ENCODE measurements at regions not wholly inside any gene's neighbourhood (a gene's known extent, or its start where the extent isn't known, plus 50 kb on each side); places are given as distances from the start of the nearest gene placed in this dataset.

- Histone ChIP-seq H3K9ac (ENCODE audit: low read length) (no peak overlapping the region), H3K9me3 (ENCODE audit: low read length) (no peaks in the 10 kb centered on the region), H3K36me3 (ENCODE audit: insufficient read depth, low read length) (no peaks in the 10 kb centered on the region), H3K27me3 (ENCODE audit: control insufficient read depth in 1 of 2, insufficient read depth in 2 of 2, low read length in 2 of 2) (no peaks in the 10 kb centered on the region), H3K27ac (ENCODE audit: low read depth, low read length) (no peak overlapping the region), H3K4me3 (ENCODE audit: low read depth in 1 of 2, low read length in 2 of 2) (no peak overlapping the region), H3K4me1 (ENCODE audit: insufficient read depth, low read length) (no peaks in the 10 kb centered on the region)
Observed at GRCh38 chr3:99430348-99431134, 207.9 kb upstream of the COL8A1 start.

DNA sequence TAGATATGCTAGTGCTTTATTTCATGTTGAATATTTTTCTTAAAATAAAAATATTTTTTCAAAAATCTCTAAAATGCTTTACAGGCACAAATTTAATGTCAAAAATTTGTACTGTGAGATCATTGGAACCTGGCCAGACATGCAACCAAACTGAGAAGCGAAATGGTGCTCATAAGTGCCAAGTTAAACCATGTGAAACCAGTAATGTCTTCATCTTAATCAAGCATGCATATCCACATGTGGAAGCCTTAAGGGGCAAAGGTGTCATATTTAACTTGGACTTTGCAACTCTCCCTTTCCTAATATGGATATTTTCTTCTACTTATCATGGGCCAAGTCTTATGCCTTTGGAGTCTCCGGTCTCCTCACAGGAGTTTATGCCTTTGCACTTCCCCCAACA lies 208.9 kb upstream of the COL8A1 start:
- H3K9me3 ChIP-seq (ENCODE audit: low read length), result no peaks in the 10 kb centered on the region
- no peak overlapping the region for H3K9ac ChIP-seq (ENCODE audit: low read length)
- H3K36me3 ChIP-seq (ENCODE audit: insufficient read depth, low read length), result no peaks in the 10 kb centered on the region
- H3K27ac ChIP-seq (ENCODE audit: low read depth, low read length), result no peak overlapping the region
- no peaks in the 10 kb centered on the region for H3K27me3 ChIP-seq (ENCODE audit: control insufficient read depth in 1 of 2, insufficient read depth in 2 of 2, low read length in 2 of 2)
- H3K4me1 ChIP-seq (ENCODE audit: insufficient read depth, low read length), result no peaks in the 10 kb centered on the region
- H3K4me3 ChIP-seq (ENCODE audit: low read depth in 1 of 2, low read length in 2 of 2), result no peak overlapping the region

DNA sequence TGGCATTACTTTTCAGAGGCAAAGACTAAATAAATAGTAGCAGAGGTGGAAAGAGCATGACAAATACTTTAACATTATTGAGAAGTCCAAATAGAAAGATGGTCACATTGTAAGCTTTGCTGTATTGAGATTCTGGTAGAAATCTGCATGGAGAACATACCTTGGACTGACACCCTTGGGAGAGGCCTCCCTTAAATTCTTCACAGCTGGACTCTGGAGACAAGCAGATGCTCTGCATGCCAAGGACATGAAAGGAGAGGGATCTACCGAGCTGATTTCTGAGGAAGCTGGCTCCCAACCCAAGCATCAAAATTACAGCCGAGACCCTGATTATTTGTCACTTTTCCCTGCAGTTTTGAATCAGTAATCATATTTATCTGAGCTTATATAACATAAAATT lies 212.5 kb upstream of the COL8A1 start:
- Histone ChIP-seq H3K9me3 (ENCODE audit: low read length) (no peaks in the 10 kb centered on the region), H3K9ac (ENCODE audit: low read length) (no peak overlapping the region), H3K36me3 (ENCODE audit: insufficient read depth, low read length) (no peaks in the 10 kb centered on the region), H3K4me1 (ENCODE audit: insufficient read depth, low read length) (no peaks in the 10 kb centered on the region), H3K4me3 (ENCODE audit: low read depth in 1 of 2, low read length in 2 of 2) (no peak overlapping the region), H3K27me3 (ENCODE audit: control insufficient read depth in 1 of 2, insufficient read depth in 2 of 2, low read length in 2 of 2) (no peaks in the 10 kb centered on the region), H3K27ac (ENCODE audit: low read depth, low read length) (no peak overlapping the region)

DNA sequence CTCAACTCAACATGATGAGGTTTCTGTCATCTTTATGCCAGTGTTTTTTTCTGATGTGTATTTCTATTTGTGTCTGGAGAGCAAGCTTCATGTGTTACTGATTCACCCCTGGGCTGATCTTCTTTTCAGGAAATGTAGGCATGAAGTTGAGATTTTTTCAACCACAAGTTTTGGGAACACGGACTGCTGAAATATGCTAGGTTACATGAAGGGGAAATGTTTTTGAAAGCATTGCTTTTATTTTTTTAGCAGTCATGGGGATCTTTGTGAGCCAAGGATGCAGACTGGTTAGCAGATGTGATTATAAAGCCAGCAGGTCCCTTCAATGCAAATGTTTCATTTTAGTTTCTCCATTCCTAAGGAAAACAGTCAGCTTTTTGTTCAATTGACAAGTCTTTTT lies 219.3 kb upstream of the COL8A1 start:
- Histone ChIP-seq H3K4me3 (ENCODE audit: low read depth in 1 of 2, low read length in 2 of 2) (no peak overlapping the region), H3K27me3 (ENCODE audit: control insufficient read depth in 1 of 2, insufficient read depth in 2 of 2, low read length in 2 of 2) (no peaks in the 10 kb centered on the region), H3K9ac (ENCODE audit: low read length) (no peak overlapping the region), H3K36me3 (ENCODE audit: insufficient read depth, low read length) (no peaks in the 10 kb centered on the region), H3K9me3 (ENCODE audit: low read length) (no peaks in the 10 kb centered on the region), H3K4me1 (ENCODE audit: insufficient read depth, low read length) (no peaks in the 10 kb centered on the region), H3K27ac (ENCODE audit: low read depth, low read length) (no peak overlapping the region)

DNA sequence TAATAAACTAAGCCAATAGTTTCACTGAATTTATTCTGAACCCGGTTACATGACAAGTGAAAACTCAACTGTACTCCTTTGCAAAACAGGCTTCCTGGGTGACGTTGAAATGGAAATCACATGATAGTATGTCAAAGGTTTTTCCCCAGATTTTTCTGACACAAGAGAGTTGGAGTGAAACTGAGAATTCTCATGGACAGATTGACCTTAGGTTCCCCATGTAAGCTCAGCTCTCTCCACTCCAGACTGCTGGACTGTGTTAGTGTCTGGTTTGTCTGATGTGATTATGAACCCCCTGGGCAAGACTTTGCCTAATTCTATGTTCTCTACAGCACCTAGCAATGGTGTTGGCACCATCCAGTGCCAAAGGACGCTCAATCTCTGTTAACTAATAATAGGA lies 219.7 kb upstream of the COL8A1 start:
- H3K9ac ChIP-seq (ENCODE audit: low read length), result no peak overlapping the region
- H3K27ac ChIP-seq (ENCODE audit: low read depth, low read length), result no peak overlapping the region
- H3K27me3 ChIP-seq (ENCODE audit: control insufficient read depth in 1 of 2, insufficient read depth in 2 of 2, low read length in 2 of 2), result no peaks in the 10 kb centered on the region
- H3K36me3 ChIP-seq (ENCODE audit: insufficient read depth, low read length), result no peaks in the 10 kb centered on the region
- H3K4me1 ChIP-seq (ENCODE audit: insufficient read depth, low read length), result no peaks in the 10 kb centered on the region
- H3K9me3 ChIP-seq (ENCODE audit: low read length), result no peaks in the 10 kb centered on the region
- H3K4me3 ChIP-seq (ENCODE audit: low read depth in 1 of 2, low read length in 2 of 2), result no peak overlapping the region

GRCh38 chr3:99418209-99418635 lies 220.2 kb upstream of the COL8A1 start:
- no peaks in the 10 kb centered on the region for H3K4me1 ChIP-seq (ENCODE audit: insufficient read depth, low read length)
- no peak overlapping the region for H3K9ac ChIP-seq (ENCODE audit: low read length)
- H3K27me3 ChIP-seq (ENCODE audit: control insufficient read depth in 1 of 2, insufficient read depth in 2 of 2, low read length in 2 of 2), result no peaks in the 10 kb centered on the region
- no peak overlapping the region for H3K4me3 ChIP-seq (ENCODE audit: low read depth in 1 of 2, low read length in 2 of 2)
- no peak overlapping the region for H3K27ac ChIP-seq (ENCODE audit: low read depth, low read length)
- no peaks in the 10 kb centered on the region for H3K9me3 ChIP-seq (ENCODE audit: low read length)
- H3K36me3 ChIP-seq (ENCODE audit: insufficient read depth, low read length), result no peaks in the 10 kb centered on the region

- no peak overlapping the region for H3K9ac ChIP-seq (ENCODE audit: low read length)
- no peaks in the 10 kb centered on the region for H3K27me3 ChIP-seq (ENCODE audit: control insufficient read depth in 1 of 2, insufficient read depth in 2 of 2, low read length in 2 of 2)
- no peaks in the 10 kb centered on the region for H3K36me3 ChIP-seq (ENCODE audit: insufficient read depth, low read length)
- no peaks in the 10 kb centered on the region for H3K9me3 ChIP-seq (ENCODE audit: low read length)
- H3K27ac ChIP-seq (ENCODE audit: low read depth, low read length), result no peak overlapping the region
- H3K4me3 ChIP-seq (ENCODE audit: low read depth in 1 of 2, low read length in 2 of 2), result no peak overlapping the region
- H3K4me1 ChIP-seq (ENCODE audit: insufficient read depth, low read length), result no peaks in the 10 kb centered on the region
Observed at GRCh38 chr3:99413504-99413903, 224.9 kb upstream of the COL8A1 start.

DNA sequence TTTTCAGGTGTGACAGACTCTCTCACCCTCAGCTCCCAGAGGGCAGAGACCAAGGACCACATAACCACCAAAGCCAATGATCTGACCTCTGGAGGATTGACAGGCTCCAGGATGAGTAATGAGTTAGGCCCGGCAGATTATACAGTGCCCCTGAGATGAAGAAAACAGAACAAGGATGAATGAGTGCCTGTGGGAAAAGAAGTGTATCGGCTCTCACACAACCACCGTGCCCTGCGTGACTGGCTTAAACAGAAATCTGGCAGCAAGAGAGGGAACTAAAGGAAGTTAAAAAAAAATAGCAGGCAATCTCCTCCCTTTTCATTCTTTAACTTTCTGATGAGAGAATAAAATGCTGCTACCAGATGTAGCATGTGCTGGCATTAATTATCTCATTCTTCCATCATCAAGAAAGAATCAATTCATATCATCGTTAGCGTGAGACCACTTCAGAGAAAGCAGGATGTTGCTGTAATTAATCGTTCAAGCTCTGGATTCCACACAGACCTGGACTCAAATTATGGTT lies 227.5 kb upstream of the COL8A1 start:
- Histone ChIP-seq H3K27me3 (ENCODE audit: control insufficient read depth in 1 of 2, insufficient read depth in 2 of 2, low read length in 2 of 2) (no peaks in the 10 kb centered on the region), H3K9me3 (ENCODE audit: low read length) (no peaks in the 10 kb centered on the region), H3K9ac (ENCODE audit: low read length) (no peak overlapping the region), H3K27ac (ENCODE audit: low read depth, low read length) (no peak overlapping the region), H3K36me3 (ENCODE audit: insufficient read depth, low read length) (no peaks in the 10 kb centered on the region), H3K4me3 (ENCODE audit: low read depth in 1 of 2, low read length in 2 of 2) (no peak overlapping the region), H3K4me1 (ENCODE audit: insufficient read depth, low read length) (no peaks in the 10 kb centered on the region)

GRCh38 chr3:99409961-99410360 lies 228.4 kb upstream of the COL8A1 start:
- H3K36me3 ChIP-seq (ENCODE audit: insufficient read depth, low read length), result no peaks in the 10 kb centered on the region
- no peak overlapping the region for H3K27ac ChIP-seq (ENCODE audit: low read depth, low read length)
- no peak overlapping the region for H3K4me3 ChIP-seq (ENCODE audit: low read depth in 1 of 2, low read length in 2 of 2)
- no peaks in the 10 kb centered on the region for H3K4me1 ChIP-seq (ENCODE audit: insufficient read depth, low read length)
- H3K9me3 ChIP-seq (ENCODE audit: low read length), result no peaks in the 10 kb centered on the region
- no peaks in the 10 kb centered on the region for H3K27me3 ChIP-seq (ENCODE audit: control insufficient read depth in 1 of 2, insufficient read depth in 2 of 2, low read length in 2 of 2)
- no peak overlapping the region for H3K9ac ChIP-seq (ENCODE audit: low read length)

DNA sequence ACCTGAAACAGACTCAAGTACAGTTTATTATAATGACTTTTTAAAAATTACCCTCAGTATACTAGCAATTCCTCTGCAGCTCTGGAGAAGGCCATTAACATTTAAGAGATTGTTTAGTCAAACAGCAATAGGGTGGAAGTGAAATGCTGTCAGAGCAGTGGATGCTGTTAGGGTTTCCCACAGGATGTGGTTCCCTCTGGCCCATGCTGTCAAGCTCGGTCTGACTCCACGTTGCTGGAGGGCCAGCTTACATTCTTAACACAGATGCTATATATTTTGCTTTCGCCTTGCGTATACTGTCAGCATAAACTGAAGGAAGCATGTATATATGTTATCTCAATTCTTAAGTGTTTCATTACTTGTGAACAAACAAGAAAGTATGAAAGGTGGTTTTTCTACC lies 231.1 kb upstream of the COL8A1 start:
- Histone ChIP-seq H3K27me3 (ENCODE audit: control insufficient read depth in 1 of 2, insufficient read depth in 2 of 2, low read length in 2 of 2) (no peaks in the 10 kb centered on the region), H3K4me1 (ENCODE audit: insufficient read depth, low read length) (no peaks in the 10 kb centered on the region), H3K36me3 (ENCODE audit: insufficient read depth, low read length) (no peaks in the 10 kb centered on the region), H3K9me3 (ENCODE audit: low read length) (no peaks in the 10 kb centered on the region), H3K27ac (ENCODE audit: low read depth, low read length) (no peak overlapping the region), H3K9ac (ENCODE audit: low read length) (no peak overlapping the region), H3K4me3 (ENCODE audit: low read depth in 1 of 2, low read length in 2 of 2) (no peak overlapping the region)

GRCh38 chr3:99402755-99403154 lies 235.6 kb upstream of the COL8A1 start:
- Histone ChIP-seq H3K9me3 (ENCODE audit: low read length) (no peaks in the 10 kb centered on the region), H3K36me3 (ENCODE audit: insufficient read depth, low read length) (no peaks in the 10 kb centered on the region), H3K27me3 (ENCODE audit: control insufficient read depth in 1 of 2, insufficient read depth in 2 of 2, low read length in 2 of 2) (no peaks in the 10 kb centered on the region), H3K4me1 (ENCODE audit: insufficient read depth, low read length) (no peaks in the 10 kb centered on the region), H3K4me3 (ENCODE audit: low read depth in 1 of 2, low read length in 2 of 2) (no peak overlapping the region), H3K9ac (ENCODE audit: low read length) (no peak overlapping the region), H3K27ac (ENCODE audit: low read depth, low read length) (no peak overlapping the region)

- Histone ChIP-seq H3K4me1 (ENCODE audit: insufficient read depth, low read length) (no peaks in the 10 kb centered on the region), H3K4me3 (ENCODE audit: low read depth in 1 of 2, low read length in 2 of 2) (no peak overlapping the region), H3K27ac (ENCODE audit: low read depth, low read length) (no peak overlapping the region), H3K36me3 (ENCODE audit: insufficient read depth, low read length) (no peaks in the 10 kb centered on the region), H3K9ac (ENCODE audit: low read length) (no peak overlapping the region), H3K9me3 (ENCODE audit: low read length) (no peaks in the 10 kb centered on the region), H3K27me3 (ENCODE audit: control insufficient read depth in 1 of 2, insufficient read depth in 2 of 2, low read length in 2 of 2) (no peaks in the 10 kb centered on the region)
Observed at GRCh38 chr3:99400352-99400751, 238.0 kb upstream of the COL8A1 start.

All from muscle layer of colon (tissue), 2 donors.